OCI-LY3 (cell line): ENCODE measurements at regions not wholly inside any gene's neighbourhood (a gene's known extent, or its start where the extent isn't known, plus 50 kb on each side); places are given as distances from the start of the nearest gene placed in this dataset.

Experiments
- EZH2phosphoT487 ChIP-seq: fragments of 200-600 bp; shearing (Covaris generic); IDR thresholded peaks from 2 replicates; pipeline ENCODE4 v1.6.1; 2018; ENCODE audit warnings: antibody characterized with exemption, mixed run types, low read depth
- TF ChIP-seq, protein P1 (sequence below): fragments of 200-600, 300-600 bp; sonication (generic); IDR thresholded peaks from 2 replicates; pipeline ENCODE4 v1.5.1; 2014; ENCODE audit warnings: antibody characterized with exemption, low read length, low read depth

DNA sequence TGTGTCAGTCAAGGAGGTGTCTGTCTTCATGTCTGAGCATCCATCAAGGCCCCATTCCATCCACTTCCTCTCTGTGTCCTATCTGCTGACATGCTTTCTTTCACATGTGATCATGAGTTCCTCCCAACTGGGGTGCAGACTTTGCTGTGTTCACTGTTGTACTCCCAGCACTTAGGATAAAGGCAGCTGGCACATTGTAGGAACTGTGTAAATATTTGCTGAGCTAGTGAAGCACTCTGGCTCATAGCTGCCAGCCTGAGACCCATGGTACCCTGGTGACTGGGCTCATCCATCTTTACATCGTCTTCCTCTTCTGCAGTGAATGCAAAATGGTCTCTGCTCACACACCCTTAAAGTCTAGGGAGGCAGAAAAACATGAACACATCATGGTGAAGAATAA lies 242.2 kb upstream of the IGFBP3 start:
- TF ChIP-seq, protein P1, sequence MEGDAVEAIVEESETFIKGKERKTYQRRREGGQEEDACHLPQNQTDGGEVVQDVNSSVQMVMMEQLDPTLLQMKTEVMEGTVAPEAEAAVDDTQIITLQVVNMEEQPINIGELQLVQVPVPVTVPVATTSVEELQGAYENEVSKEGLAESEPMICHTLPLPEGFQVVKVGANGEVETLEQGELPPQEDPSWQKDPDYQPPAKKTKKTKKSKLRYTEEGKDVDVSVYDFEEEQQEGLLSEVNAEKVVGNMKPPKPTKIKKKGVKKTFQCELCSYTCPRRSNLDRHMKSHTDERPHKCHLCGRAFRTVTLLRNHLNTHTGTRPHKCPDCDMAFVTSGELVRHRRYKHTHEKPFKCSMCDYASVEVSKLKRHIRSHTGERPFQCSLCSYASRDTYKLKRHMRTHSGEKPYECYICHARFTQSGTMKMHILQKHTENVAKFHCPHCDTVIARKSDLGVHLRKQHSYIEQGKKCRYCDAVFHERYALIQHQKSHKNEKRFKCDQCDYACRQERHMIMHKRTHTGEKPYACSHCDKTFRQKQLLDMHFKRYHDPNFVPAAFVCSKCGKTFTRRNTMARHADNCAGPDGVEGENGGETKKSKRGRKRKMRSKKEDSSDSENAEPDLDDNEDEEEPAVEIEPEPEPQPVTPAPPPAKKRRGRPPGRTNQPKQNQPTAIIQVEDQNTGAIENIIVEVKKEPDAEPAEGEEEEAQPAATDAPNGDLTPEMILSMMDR: no peak
- TF ChIP-seq EZH2phosphoT487: no peak
